NCI-H2107 treated with DMSO at 0.1 percent for 48 hours (cell line): ENCODE measurements at regions not wholly inside any gene's neighbourhood (a gene's known extent, or its start where the extent isn't known, plus 50 kb on each side); places are given as distances from the start of the nearest gene placed in this dataset.
"Not testable (repeated sequence)": the region's sequence is repeated elsewhere in the genome, so short reads cannot be mapped to it uniquely, and the experiment has no call there.

ENCODE experiments used
- DNase-seq: peaks from one replicate; lab custom pipeline; 2025; ENCODE audit not compliant: unreplicated experiment; lab: John Stamatoyannopoulos, UW

DNA sequence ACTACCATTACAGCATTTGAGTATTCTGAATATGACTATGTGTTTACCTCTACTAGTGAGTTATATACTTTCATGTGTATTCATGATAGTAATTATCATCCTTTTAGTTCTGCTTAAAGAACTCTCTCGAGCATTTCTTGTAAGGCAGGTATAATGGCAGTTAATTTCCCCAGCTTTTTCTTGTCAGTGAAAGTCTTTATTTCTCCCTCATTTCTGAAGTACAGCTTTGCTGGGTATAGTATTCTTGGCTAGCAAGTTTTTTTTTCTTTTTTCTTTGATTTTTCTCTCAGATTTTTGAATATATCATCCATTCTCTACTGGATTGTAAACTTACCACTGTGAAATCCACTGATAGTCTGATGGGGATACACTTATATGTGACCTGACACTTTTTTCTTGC lies 165.9 kb upstream of the ARHGAP5 start:
- no peak for DNase-seq

DNA sequence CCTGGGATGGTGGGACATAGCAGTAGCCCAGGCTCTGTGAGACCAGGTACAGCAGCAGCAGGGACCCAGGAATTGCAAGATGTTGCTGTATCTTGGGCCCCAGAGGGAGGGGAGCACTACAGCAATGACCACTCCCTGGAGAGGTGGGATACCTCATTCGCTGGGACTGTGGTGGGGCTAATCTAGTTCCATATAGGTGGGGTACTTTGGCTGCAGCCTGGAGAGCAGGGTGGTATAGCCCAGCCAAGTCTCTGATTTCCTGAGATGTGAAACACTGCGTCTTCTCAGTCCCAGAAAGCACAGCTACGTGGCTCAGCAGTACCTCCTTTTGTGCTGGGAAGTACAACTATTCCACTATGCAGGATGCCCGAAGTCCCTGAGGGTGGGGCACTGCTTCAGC lies 163.7 kb upstream of the ARHGAP5 start:
- DNase-seq: no peak

DNA sequence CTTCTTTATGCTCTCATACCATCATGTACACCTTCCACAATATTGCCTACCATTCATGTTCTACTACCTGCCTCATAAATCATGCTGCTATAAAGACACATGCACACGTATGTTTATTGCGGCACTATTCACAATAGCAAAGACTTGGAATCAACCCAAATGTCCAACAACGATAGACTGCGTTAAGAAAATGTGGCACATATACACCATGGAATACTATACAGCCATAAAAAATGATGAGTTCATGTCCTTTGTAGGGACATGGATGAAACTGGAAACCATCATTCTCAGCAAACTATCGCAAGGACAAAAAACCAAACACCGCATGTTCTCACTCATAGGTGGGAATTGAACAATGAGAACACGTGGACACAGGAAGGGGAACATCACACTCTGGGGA lies 158.8 kb upstream of the ARHGAP5 start:
- DNase-seq: not testable (repeated sequence)

DNA sequence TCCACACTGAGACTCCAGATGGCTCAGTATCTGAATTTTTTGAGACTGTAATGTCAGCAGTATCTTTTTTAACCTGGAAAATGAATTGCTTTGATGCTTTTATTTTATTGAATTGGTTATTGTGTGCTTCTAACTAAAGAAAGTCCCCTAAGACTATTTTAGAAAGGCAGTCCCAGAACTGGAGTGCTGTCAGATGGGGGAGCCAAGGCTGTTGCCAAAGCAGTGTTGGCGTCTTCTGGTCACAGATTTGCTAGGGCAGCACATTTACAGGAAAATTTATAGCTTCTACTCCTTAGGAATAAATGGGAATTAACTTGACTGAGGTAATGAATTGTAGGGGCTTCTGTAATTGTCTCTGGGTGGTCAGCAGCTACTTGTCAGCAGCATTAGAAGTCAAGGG lies 157.1 kb upstream of the ARHGAP5 start:
- DNase-seq: no peak

DNA sequence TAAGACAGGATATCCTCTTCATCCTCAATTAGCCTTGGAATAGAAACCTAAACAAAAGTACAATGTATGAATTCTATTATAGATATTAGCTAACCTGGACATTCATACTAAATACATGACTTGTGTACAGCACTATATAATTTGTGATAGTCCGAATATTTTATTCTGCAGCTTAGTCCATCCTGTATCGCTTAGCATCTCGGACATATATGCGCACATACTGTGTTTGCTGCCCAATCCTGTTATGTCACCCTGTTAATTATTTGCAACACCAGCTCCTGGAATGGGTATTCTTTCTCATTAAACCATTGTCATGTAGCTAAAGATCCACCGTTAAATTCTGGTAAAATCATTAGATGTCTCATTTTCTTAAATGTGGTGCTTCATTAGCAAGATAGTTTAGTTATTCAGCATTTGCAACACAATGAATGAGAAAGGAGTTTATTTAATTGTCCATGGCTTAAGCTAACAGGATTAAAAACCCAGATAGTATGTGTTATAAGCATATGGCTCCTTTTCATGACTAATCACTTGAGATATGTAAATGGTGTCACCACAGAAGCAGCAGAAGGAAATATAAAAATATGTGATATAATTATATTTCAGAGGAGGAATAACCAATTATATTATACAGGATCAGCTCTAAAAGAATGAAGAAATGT lies 156.0 kb upstream of the ARHGAP5 start:
- DNase-seq: no peak

DNA sequence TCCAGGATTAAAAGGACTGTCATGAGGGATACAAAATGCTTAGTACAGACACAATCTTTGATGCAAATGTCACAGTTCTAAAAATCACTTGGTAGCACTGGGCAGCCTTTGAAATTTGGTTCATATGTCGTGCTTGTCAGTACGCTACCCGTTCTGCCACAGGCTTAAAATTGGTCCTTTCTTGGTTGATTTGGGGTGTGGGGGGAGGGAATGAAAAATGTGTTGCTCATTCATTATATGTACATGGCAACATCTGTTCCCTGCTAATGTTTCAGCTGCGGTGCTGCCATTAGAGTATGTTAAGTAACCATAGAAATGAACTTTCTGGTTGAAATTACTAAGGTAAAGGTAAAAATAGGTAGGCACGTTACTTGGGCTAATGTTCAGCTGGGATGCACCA lies 155.4 kb upstream of the ARHGAP5 start:
- no peak for DNase-seq

DNA sequence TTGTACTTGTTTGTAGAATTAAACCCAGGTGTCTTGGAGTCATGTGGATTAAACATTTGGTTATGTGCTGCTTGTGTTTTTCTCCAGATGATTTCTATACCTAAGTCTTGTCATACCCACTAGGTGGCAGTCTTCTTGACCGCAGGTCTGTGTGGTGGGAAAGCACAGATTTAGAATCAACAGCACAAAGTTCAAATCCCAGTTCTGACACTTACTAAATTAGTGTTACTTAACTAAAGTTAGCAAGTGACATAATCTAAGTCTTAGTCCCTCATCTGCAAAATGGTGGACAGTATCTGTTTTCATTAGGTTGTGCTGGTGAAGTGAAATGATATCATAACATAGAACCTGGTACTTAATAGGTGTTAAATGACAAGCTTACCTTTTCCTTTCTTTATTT lies 151.0 kb upstream of the ARHGAP5 start:
- DNase-seq: peak; percentile 14

DNA sequence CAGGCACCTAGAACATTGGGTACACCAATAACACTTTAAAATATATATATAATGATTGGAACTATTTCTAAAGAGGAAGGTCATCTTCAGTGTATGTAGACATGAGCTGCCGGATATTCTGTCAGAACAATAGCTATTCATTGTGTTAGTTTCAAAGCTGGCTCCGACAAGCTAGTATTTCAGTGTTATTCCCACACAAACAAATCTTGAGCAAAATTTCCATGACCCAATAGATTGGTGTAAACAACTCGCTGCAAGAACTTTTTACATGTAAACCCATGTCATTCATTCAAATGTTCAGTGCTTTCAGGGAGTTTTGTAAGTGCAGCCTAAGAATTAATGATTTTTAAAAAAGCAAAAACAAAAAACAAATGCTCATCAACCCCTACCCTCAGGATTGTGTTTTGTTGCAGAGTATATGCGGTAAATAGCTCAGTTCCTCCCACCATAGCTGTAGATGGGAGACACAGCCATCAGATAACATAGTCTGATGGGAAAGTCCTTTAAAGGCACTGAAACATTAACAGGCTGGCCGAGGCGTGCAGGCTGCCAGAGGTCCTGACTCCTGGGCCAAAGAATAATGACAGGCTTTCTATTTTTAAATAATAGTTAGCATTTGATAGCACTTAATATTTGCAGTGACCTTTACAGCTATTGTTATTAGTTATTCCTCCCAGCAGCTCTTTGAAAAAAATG lies 150.3 kb upstream of the ARHGAP5 start:
- DNase-seq: no peak

DNA sequence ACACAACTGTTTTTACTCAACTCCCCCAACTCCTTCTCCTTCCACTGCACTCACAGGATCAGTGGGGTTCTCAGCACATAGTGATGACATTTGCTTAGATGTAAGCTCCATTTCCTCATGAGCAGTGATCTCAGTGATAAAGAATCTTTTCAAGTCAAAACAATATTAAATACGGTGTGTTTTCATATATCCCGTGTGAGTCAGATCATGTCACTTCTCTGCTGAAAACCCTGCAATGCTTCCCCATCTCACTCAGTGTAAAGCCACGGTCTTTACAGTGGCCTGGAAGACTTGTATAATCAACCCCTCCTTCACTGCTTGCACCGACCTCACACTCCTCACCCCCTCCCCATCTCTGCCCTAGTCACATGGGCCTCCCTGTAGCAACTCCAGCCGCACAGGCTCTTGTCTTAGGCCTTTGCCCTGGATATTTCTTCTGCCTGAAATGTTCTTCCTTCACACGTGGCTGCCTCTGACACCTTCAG lies 149.7 kb upstream of the ARHGAP5 start:
- DNase-seq: no peak

DNA sequence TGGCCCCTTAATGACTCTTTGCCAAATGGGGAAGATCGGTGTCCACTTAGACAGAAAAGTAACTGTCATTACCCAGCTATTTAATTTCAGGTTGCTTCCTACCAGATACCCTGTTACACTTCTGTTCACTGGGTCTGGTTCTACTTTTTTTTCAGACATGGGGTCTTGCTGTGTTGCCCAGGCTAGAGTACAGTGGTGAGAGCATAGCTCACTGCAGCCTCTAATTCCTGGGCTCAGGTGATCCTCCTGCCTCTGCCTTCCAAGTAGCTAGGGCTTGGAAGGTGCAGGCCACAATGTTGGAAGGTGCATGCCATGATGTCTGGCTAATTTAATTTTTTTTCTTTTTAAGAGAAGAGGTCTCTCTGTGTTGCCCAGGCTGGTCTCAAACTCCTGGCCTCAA lies 147.0 kb upstream of the ARHGAP5 start:
- no peak for DNase-seq

DNA sequence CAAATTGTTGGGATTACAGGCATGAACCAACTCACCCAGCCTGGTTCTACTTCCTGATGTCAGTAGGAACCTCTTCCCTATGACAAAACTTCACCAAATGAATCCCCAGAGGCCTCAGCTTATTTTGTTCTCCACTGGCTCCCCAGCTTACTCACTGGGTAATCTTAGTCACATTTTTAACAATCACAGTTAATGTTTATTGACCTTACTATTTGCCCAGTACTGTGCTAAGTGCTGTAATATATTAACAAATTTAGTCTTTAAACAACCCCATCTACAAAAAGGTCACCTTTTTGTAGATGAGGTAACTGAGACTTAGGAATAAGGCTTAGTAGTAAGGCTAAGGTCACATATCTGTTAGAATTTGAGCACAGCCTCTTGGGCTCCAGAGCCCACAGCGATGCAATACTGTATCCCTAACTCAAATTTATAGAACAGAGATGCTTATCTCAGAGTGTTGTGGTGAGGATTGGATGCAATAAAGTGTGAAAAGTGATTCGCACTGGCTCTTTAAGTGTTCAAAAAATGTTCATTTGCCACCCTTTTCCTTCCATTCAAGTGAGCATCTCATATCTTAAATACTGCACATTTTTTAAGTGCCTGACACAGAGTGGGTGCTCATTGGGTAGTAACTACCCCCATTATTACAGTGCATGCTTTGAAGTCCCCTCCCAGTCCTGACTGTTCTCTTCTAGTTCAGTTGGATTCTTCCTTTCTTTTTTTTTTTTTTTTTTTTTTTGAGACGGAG lies 146.4 kb upstream of the ARHGAP5 start:
- no peak for DNase-seq

DNA sequence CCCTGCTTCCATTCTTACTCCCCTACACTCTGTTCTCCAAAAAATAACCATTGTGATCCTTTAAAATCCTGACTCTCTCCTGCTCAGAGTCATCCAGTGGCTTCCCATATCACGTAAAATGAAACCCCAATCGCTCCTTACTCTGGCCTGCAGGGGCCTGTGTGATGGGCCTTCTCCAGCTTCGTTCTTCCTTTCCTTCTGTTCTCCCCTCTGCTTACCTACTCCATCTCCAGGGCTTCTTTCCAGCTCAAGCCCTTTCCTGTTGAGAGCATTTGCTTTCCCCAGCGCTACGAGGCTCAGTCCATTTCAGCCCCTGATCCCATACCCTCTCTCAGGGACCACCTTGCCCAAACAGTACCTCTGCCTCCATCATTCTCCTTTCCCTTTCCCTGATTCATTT lies 144.4 kb upstream of the ARHGAP5 start:
- DNase-seq: no peak

DNA sequence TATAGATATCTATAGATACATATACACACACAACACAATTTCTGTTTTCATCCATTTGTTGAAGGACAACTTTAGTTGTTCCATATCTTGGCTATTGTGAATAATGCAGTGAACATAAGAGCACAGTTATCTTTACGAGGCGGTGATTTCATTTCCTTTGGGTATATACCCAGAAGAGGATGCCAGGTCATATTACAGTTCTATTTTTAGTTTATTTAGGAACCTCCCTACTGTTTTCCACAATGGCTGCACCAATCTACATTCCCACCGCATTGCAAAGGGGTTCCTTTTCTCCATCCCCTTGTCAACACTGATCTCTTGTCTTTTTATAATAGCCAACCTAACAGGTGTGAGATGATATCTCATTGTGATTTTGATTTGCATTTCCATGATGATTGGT lies 143.4 kb upstream of the ARHGAP5 start:
- peak; percentile 92 for DNase-seq

DNA sequence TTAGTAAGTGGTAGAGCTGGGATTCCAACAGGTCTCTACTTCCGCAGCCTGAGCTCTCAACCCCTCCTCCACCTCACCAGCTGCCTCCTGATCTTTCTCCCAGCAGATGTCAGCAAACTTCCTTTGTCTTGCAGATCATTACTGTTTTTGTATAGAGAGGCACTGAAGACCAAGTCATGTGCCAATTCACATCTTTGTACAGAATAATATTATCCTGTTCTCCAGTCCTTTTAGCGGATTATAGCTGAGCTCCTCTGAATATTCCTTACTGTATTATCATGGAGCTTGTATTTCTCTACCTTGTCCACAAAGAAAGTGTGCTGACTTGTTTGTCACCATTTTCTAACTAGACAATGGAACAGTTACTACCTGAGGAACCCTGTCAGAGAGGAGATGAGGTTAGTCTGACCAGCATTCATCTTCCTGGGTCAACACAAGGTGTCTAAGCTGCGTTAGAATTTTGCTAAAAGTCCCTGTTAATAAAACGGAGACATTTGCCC lies 142.3 kb upstream of the ARHGAP5 start:
- DNase-seq: peak; percentile 93

DNA sequence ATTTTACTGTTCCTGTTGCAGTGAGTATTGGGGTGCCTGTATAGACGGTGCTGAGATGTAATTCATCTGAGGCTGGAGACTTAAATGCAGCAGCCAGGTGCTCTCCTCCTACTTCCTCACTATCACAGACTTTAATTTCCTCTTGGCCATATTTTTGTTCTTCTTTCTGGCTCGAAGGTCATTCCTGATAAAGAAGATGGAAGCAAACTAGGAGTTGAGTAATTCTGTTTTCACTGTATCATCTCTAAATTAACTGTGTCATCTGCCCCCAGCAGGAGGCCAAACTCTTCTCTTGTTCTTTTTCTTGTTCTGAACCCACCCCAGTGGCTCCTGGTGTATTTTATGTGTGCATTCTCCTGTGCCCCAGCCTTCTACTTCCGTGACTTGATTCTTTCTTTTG lies 141.7 kb upstream of the ARHGAP5 start:
- no peak for DNase-seq

DNA sequence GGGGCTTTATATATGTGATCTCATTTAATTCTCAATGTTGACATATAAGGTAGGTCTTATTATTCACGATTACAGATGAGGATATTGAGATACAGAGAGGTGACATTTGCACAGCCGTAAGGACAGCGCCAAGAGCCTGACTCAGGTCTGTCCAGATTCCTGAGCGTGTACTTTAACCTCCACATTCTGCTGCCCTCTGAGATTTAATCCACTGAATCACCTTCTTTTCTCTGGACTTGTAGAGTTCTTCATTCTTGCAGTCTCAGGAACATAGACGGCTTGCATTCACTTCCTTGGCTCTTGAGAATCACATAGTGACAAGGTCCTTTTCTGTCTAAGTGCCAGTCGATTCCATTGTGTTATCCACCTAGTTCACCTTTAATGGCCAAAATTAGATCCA lies 141.0 kb upstream of the ARHGAP5 start:
- no peak for DNase-seq

DNA sequence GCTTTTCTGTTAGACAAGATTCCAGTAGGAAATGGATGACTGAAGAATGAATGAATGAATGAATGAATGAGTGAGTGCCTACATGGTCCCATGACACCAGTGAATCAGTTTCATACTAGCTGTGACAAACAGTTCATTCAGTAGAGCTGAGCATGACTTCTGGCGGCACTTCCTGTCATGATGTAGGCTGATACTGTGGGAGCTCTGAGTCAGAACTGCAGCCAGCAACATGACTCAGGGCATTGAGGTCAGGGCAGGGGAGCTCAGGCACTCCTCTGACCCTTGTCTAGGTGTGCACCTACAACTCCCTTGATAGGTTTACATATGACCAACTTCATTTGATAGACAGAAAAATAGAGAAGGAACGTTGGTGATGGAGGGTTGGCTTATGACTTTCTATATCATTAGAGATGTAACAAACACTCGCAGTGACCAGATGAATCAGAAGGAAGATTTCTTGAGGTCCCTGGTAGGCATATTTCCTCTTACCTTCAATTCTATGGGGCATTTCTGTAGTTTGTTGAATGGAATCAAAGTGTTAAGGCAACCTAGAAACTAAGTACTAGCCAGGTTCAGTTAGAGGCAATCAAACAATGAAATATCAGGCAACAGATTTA lies 139.3 kb upstream of the ARHGAP5 start:
- DNase-seq: no peak

DNA sequence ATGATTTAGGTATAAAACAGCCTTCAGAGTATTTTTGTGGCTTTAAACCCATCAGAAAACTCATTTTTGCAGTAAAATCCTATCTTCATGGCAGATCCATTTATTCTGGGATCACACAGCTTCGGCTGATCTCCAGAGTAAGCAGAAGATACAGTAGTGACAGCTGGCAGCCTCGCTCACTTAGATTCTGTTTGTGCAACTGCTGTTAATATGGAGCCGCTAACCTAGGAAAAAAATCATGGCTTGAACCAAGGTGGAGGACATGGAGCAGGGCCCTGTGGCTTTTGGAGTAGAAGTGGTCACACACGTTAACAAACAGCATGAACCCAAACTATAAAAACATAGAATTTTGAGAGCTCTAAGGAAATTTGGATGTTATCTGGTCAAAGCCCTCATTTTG lies 137.2 kb upstream of the ARHGAP5 start:
- no peak for DNase-seq

DNA sequence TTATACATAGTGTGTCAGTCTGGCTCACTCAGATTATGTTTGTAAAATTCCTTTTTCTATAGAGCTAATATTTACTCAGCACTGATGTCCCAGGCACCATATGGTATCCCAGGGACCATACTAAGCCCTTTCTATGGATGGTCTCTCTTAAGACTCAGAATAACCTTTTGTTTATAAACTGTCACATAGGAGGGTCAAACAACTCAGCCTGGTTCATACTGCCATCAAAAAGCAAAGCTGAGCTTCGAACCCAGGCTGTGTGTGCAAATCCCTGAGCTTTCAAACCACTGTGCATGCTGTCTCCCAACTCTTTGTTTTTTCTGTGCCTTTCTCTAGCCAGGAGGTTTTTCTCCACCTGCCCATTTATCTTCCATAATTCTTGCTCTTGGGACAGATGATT lies 135.6 kb upstream of the ARHGAP5 start:
- no peak for DNase-seq

DNA sequence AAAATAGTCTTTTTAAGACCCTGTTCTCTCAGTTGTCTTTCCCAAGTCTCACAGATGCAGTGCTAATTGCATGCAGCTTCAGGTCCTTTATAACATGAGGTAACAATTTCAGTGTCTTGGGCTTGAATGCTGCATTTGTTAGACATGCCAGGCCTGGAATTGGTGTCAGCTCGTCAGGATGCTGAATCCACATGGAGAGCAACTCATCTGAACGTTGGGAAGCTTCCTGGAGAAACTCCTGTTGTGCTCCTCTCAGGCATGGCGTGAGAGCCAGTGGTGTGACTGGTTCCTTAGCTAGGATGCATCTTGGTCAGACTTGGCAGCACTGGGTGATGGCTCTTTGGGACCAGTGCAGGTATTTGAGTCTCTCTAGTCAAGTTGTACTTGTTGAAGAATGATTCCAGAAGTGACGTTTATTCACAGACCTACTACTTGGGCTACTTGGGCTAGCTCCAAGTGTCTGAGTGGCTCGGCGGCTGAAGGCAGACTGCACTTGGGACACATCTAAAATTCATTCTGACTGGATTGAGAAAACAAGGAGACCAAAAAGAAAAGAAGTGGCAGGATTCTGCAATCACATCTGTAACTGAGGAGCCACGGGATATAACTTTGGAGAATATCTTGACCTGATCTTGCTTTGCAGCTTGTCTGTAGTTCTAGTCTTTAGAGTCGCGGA lies 134.8 kb upstream of the ARHGAP5 start:
- DNase-seq: no peak

DNA sequence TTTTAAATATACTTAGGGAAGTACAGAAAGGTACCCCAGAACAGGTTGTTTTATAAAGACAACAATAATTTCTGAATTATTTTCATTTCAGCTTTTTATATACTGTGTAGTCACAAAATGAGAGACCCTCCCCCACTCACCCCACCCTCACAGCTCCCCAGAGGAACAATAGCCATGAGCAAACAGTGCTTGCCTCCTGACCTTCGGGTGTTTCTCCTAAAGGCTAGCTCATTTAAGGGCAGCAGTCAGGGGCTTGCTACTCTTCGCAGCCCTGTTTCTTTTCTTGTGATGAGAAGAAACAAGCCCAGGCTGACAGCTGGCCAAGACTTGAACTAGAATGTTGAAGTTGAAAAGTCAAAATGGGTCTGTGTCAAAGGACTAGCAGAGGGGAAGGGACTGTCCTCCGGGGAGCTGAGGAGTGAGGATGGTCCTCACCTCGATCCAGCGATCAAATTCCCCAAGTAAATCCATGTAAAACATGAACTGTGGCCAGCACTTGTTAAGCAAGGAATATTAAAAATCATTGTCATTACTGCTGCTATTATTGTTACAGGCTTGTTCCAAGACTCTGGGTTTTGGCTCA lies 133.8 kb upstream of the ARHGAP5 start:
- no peak for DNase-seq
